DND-41 (cell line): ENCODE measurements at regions not wholly inside any gene's neighbourhood (a gene's known extent, or its start where the extent isn't known, plus 50 kb on each side); places are given as distances from the start of the nearest gene placed in this dataset.

Experiments used
- ATAC-seq: fragments of 200-7000 bp; cut with Tn5 transposase; 3 replicates; pipeline ENCODE4 v1.9.1; 2021; ENCODE audit warnings: low read depth; ENCODE audit not compliant: insufficient read depth
- DNase-seq: peaks from one replicate; pipeline ENCODE4 v3.0.0-alpha.2; 2020
- H2AFZ ChIP-seq: 2 replicates; pipeline ENCODE4 v1.6.0; 2012; ENCODE audit warnings: low read depth, low read length
- H3K27ac ChIP-seq: 2 replicates; pipeline ENCODE4 v1.5.1; 2012; ENCODE audit warnings: low read length, inconsistent platforms
- H3K27me3 ChIP-seq: fragments of 200-600 bp; sonication (generic); 2 replicates; pipeline ENCODE4 v1.6.0; 2012; ENCODE audit warnings: low read length, mild to moderate bottlenecking, inconsistent platforms; ENCODE audit not compliant: insufficient read depth, poor library complexity
- H3K36me3 ChIP-seq: 2 replicates; pipeline ENCODE4 v1.5.1; 2012; ENCODE audit warnings: low read length, inconsistent platforms; ENCODE audit not compliant: insufficient read depth
- H3K4me1 ChIP-seq: 2 replicates; pipeline ENCODE4 v1.5.1; 2012; ENCODE audit warnings: mild to moderate bottlenecking, low read length; ENCODE audit not compliant: insufficient read depth
- H3K4me2 ChIP-seq: 2 replicates; pipeline ENCODE4 v1.6.0; 2012; ENCODE audit warnings: mild to moderate bottlenecking, moderate library complexity, low read length, inconsistent platforms; ENCODE audit not compliant: insufficient read depth
- H3K4me3 ChIP-seq, 2 experiments: fragments of 200-600 bp in 1 of 2; shearing (Covaris generic) in 1 of 2; 2 replicates each; pipeline ENCODE4 v1.5.1; 2012 to 2016; ENCODE audit warnings: inconsistent platforms in 2 of 2, low read length in 2 of 2, mild to moderate bottlenecking in 2 of 2, low read depth in 1 of 2, moderate library complexity in 1 of 2
- H3K79me2 ChIP-seq: 2 replicates; pipeline ENCODE4 v1.6.0; 2012; ENCODE audit warnings: low read length, inconsistent platforms; ENCODE audit not compliant: insufficient read depth
- H3K9ac ChIP-seq: 2 replicates; pipeline ENCODE4 v1.6.0; 2012; ENCODE audit warnings: low read depth, mild to moderate bottlenecking, inconsistent platforms, low read length, moderate library complexity
- H3K9me3 ChIP-seq: 2 replicates; pipeline ENCODE4 v1.5.1; 2012; ENCODE audit warnings: low read length, moderate library complexity, mild to moderate bottlenecking, inconsistent platforms; ENCODE audit not compliant: insufficient read depth, severe bottlenecking
- H4K20me1 ChIP-seq: 2 replicates; pipeline ENCODE4 v1.6.0; 2012; ENCODE audit warnings: low read length; ENCODE audit not compliant: insufficient read depth
- EZH2 ChIP-seq: IDR thresholded peaks from 3 replicates; pipeline ENCODE4 v1.6.1; 2012; ENCODE audit warnings: borderline replicate concordance, low read depth, mild to moderate bottlenecking, moderate library complexity, low read length, inconsistent platforms; ENCODE audit not compliant: severe bottlenecking
- TF ChIP-seq, protein P1 (sequence below): IDR thresholded peaks from 2 replicates; pipeline ENCODE4 v1.5.1; 2012; ENCODE audit warnings: borderline replicate concordance, low read length, moderate library complexity, mild to moderate bottlenecking; ENCODE audit not compliant: poor library complexity, severe bottlenecking; ENCODE audit errors: extremely low read depth

DNA sequence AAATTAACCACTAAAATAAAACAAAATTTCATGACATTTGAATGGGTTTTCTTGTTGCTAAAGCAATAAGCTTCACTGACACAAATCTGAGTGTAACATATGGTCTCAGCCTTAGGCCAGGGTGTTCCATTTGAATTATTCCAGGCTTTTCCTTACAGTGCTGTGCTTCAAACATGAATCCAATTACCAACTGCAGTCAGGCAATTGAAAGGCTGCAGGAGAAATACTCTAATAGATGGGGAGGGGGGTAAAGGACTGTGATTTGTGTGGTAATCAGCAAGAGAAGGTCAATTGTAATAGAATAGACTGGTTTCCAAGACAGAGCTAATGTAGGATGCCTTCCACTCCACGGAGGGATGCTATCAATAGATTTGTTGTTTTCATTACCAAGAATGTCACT is 466.7 kb downstream of the C3orf38 start:
- TF ChIP-seq, protein P1, sequence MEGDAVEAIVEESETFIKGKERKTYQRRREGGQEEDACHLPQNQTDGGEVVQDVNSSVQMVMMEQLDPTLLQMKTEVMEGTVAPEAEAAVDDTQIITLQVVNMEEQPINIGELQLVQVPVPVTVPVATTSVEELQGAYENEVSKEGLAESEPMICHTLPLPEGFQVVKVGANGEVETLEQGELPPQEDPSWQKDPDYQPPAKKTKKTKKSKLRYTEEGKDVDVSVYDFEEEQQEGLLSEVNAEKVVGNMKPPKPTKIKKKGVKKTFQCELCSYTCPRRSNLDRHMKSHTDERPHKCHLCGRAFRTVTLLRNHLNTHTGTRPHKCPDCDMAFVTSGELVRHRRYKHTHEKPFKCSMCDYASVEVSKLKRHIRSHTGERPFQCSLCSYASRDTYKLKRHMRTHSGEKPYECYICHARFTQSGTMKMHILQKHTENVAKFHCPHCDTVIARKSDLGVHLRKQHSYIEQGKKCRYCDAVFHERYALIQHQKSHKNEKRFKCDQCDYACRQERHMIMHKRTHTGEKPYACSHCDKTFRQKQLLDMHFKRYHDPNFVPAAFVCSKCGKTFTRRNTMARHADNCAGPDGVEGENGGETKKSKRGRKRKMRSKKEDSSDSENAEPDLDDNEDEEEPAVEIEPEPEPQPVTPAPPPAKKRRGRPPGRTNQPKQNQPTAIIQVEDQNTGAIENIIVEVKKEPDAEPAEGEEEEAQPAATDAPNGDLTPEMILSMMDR = no peak
- TF ChIP-seq EZH2 = no peak

DNA sequence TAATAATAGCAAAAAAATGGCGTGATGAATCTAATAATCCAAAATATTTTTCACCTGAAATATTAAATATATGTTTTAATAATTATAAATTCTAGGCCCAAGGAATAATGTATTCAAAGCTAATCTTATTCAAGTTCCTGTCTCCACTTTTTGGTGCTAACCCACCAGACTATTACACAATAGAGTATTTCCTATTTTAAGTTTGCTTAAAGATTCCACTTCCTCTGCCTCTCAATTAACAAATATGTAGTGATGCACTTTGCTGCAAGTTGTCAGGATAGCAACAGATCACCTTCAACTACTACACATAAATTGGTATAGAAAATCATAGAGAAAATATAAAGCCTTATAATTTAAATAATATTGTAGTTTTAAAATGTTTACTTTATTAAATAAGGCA is 467.5 kb downstream of the C3orf38 start:
- Histone ChIP-seq H2AFZ (no peak overlapping the region), H3K9ac (no peak overlapping the region), H3K27me3 (no peaks in the 10 kb centered on the region), H3K36me3 (no peaks in the 10 kb centered on the region), H3K4me2 (no peak overlapping the region), H3K27ac (no peak overlapping the region), H3K79me2 (no peaks in the 10 kb centered on the region), H3K4me3 (no peak overlapping the region), H4K20me1 (no peaks in the 10 kb centered on the region), H3K9me3 (no peaks in the 10 kb centered on the region), H3K4me1 (no peaks in the 10 kb centered on the region)
- ATAC-seq (no peak), DNase-seq (no peak)
- TF ChIP-seq EZH2 = no peak
- TF ChIP-seq, protein P1 = no peak

More for the DNA sequence above, 466.7 kb downstream of the C3orf38 start:
- no peak overlapping the region for H3K9ac ChIP-seq
- no peak overlapping the region for H3K4me2 ChIP-seq
- no peak overlapping the region for H3K27ac ChIP-seq
- no peak overlapping the region for H2AFZ ChIP-seq
- ATAC-seq (no peak), DNase-seq (no peak)
- H4K20me1 ChIP-seq = no peaks in the 10 kb centered on the region
- no peaks in the 10 kb centered on the region for H3K9me3 ChIP-seq
- H3K79me2 ChIP-seq = no peaks in the 10 kb centered on the region
- H3K36me3 ChIP-seq = no peaks in the 10 kb centered on the region
- H3K4me1 ChIP-seq = no peaks in the 10 kb centered on the region
- no peak overlapping the region for H3K4me3 ChIP-seq
- H3K27me3 ChIP-seq = no peaks in the 10 kb centered on the region

DNA sequence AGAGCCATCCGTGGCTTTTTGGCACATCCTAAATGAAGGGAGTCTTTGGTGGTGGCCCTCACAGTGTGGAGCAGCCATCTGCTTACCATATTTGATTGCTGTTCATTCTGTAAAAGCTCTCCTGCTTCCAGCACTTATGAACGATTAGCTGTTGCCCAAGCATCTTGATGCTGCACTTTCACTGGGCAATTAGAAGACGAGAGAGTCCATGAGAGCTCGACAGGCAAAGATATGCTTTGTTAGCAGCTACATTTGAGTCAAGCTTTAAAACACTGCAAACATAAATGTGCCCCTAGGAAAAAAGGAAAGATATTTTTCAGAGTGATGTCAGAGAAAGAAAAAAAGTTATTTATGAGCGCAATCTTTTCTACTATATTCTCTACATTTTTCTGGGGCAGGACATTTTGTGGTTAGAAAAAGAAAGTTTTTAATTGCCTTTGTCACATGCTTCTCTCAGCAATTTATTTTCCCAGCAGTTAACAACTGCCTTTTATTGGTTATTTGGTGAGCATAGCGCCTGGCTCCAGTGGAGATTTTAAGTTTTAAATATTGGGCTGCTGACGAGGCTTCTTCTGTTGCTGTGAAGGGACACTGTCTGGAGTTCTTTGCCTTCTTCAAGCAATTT is 468.4 kb downstream of the C3orf38 start:
- Histone ChIP-seq H4K20me1 (no peaks in the 10 kb centered on the region), H3K4me3 (no peak overlapping the region), H3K27me3 (no peaks in the 10 kb centered on the region), H3K4me2 (no peak overlapping the region), H3K9ac (no peak overlapping the region), H2AFZ (no peak overlapping the region), H3K27ac (no peak overlapping the region), H3K4me1 (no peaks in the 10 kb centered on the region), H3K79me2 (no peaks in the 10 kb centered on the region), H3K9me3 (no peaks in the 10 kb centered on the region), H3K36me3 (no peaks in the 10 kb centered on the region)
- no peak for TF ChIP-seq EZH2
- TF ChIP-seq, protein P1 = no peak
- no peak for ATAC-seq
- DNase-seq = no peak
